B cell (primary cell): ENCODE measurements at regions not wholly inside any gene's neighbourhood (a gene's known extent, or its start where the extent isn't known, plus 50 kb on each side); places are given as distances from the start of the nearest gene placed in this dataset.

Experiments used
- ATAC-seq: fragments of 200-7000 bp; cut with Tn5 transposase; one replicate; pipeline ENCODE4 v1.10.0; 2021; ENCODE audit warnings: low read depth, mild to moderate bottlenecking, moderate number of reproducible peaks, moderate library complexity
- CTCF ChIA-PET: fragments of 350-600 bp; sonication (Branson Sonifier 250); formaldehyde crosslinking; loops from one replicate; lab custom pipeline; 2021; ENCODE audit warnings: antibody characterized with exemption, inconsistent platforms; lab: Charles Lee
- POLR2A ChIA-PET: fragments of 350-600 bp; sonication (Branson Sonifier 250); formaldehyde crosslinking; loops from one replicate; lab custom pipeline; 2021; ENCODE audit warnings: antibody characterized with exemption; lab: Charles Lee
- DNase-seq: peaks from one replicate; pipeline ENCODE4 v3.0.0; 2013
- H2AFZ ChIP-seq: 2 replicates; pipeline ENCODE4 v1.6.1; 2012; ENCODE audit warnings: mild to moderate bottlenecking, low read depth, low read length; ENCODE audit not compliant: insufficient read depth, poor library complexity, severe bottlenecking
- H3K27ac ChIP-seq, 2 donors: 1 replicate in 1 of 2; 2 replicates in 1 of 2; pipeline ENCODE4 v1.5.1; 2012 to 2013; ENCODE audit warnings: low read length in 2 of 2, mild to moderate bottlenecking in 2 of 2, moderate library complexity in 1 of 2
- H3K27me3 ChIP-seq, 4 experiments: fragments of 200-600 bp in 1 of 4; sonication (generic) in 1 of 4; replicated peaks in 1 of 4; 1 replicate in 2 of 4; 2 replicates in 2 of 4; pipeline versions ENCODE4 v1.6.1 to v1.7.0; 2013 to 2016; ENCODE audit warnings: low read length in 3 of 4, mild to moderate bottlenecking in 2 of 4, mixed read lengths in 1 of 4, moderate library complexity in 1 of 4; ENCODE audit not compliant: insufficient read depth in 4 of 4, control insufficient read depth in 3 of 4; ENCODE audit errors: control extremely low read depth in 1 of 4
- H3K36me3 ChIP-seq, 2 experiments: replicated peaks in 1 of 2; 1 replicate in 1 of 2; 2 replicates in 1 of 2; pipeline versions ENCODE4 v1.6.1 to v1.7.1; 2013; ENCODE audit warnings: low read length in 1 of 2; ENCODE audit not compliant: insufficient read depth in 2 of 2, control insufficient read depth in 1 of 2; ENCODE audit errors: control extremely low read depth in 1 of 2, extremely low read depth in 1 of 2
- H3K4me1 ChIP-seq, 2 donors: fragments of 200-600 bp in 1 of 2; sonication (generic) in 1 of 2; 1 replicate in 1 of 2; 2 replicates in 1 of 2; pipeline versions ENCODE4 v1.5.1 to v1.6.1; 2013 to 2017; ENCODE audit warnings: low read length in 2 of 2; ENCODE audit not compliant: control insufficient read depth in 2 of 2, insufficient read depth in 2 of 2
- H3K4me2 ChIP-seq: replicated peaks from 2 replicates; pipeline ENCODE3; 2012; ENCODE audit warnings: mild to moderate bottlenecking, low read depth, low read length; ENCODE audit not compliant: poor library complexity, severe bottlenecking
- H3K4me3 ChIP-seq, 5 experiments: fragments of 200-600 bp in 1 of 5; sonication (generic) in 1 of 5; 1 replicate in 3 of 5; 2 replicates in 2 of 5; pipeline versions ENCODE4 v1.5.1 to v1.7.0; 2011 to 2016; ENCODE audit warnings: low read length in 4 of 5, mild to moderate bottlenecking in 4 of 5, low read depth in 2 of 5, control low read depth in 1 of 5, moderate library complexity in 1 of 5; ENCODE audit not compliant: insufficient read depth in 1 of 5; ENCODE audit errors: control extremely low read depth in 1 of 5, extremely low read depth in 1 of 5
- H3K79me2 ChIP-seq: fragments of 200-600 bp; sonication (generic); one replicate; pipeline ENCODE4 v1.6.0; 2016; ENCODE audit warnings: low read length; ENCODE audit not compliant: control insufficient read depth, insufficient read depth
- H3K9ac ChIP-seq: fragments of 200-600 bp; sonication (generic); 2 replicates; pipeline ENCODE4 v1.6.1; 2017; ENCODE audit warnings: mild to moderate bottlenecking, low read length, moderate library complexity
- H3K9me3 ChIP-seq, 3 donors: one replicate each; pipeline versions ENCODE4 v1.6.1 to v1.7.1; 2013; ENCODE audit warnings: low read length in 2 of 3; ENCODE audit not compliant: control insufficient read depth in 2 of 3, insufficient read depth in 1 of 3; ENCODE audit errors: control extremely low read depth in 1 of 3
- H4K20me1 ChIP-seq: 2 replicates; pipeline ENCODE4 v1.6.0; 2012; ENCODE audit warnings: mild to moderate bottlenecking, low read length; ENCODE audit not compliant: insufficient read depth, control insufficient read depth, poor library complexity, severe bottlenecking
- H3K27ac Mint-ChIP-seq: one replicate; pipeline ENCODE4 v1.8.0; 2021; ENCODE audit warnings: mixed read lengths
- H3K27me3 Mint-ChIP-seq: one replicate; pipeline ENCODE4 v1.8.0; 2021; ENCODE audit warnings: mixed read lengths
- H3K4me1 Mint-ChIP-seq: one replicate; pipeline ENCODE4 v1.8.0; 2021; ENCODE audit warnings: mixed read lengths
- H3K4me3 Mint-ChIP-seq: one replicate; pipeline ENCODE4 v1.8.0; 2021; ENCODE audit warnings: mixed read lengths
- H3K9me3 Mint-ChIP-seq: one replicate; pipeline ENCODE4 v1.8.0; 2022; ENCODE audit warnings: mixed read lengths; ENCODE audit not compliant: insufficient read depth
- CTCF ChIP-seq: fragments of 200-600 bp; IDR thresholded peaks from one replicate; pipeline ENCODE4 v1.8.0; 2022; ENCODE audit warnings: antibody characterized with exemption, mild to moderate bottlenecking
- EZH2 ChIP-seq: IDR thresholded peaks from 2 replicates; pipeline ENCODE4 v1.6.1; 2012; ENCODE audit warnings: borderline replicate concordance, low read depth, mild to moderate bottlenecking, moderate library complexity, low read length; ENCODE audit not compliant: insufficient read depth, poor library complexity, severe bottlenecking
- WGBS: methylation state at CpG from one replicate; pipeline ENCODE4 v1.1.5; 2013; ENCODE audit warnings: missing lambda C conversion rate; ENCODE audit not compliant: insufficient coverage; 5-methylcytosine and 5-hydroxymethylcytosine counted together
- intact Hi-C: fragments of 100-400 bp; cut with micrococcal nuclease; formaldehyde crosslinking; loops from one replicate; pipeline ENCODE4 v1.10.0; 2022

GRCh38 chr18:27608742-27609141 lies 423.6 kb upstream of the CHST9 start:
- Histone ChIP-seq H3K36me3 (no peaks in the 10 kb centered on the region), H3K4me1 (no peaks in the 10 kb centered on the region), H3K27ac (no peak overlapping the region), H2AFZ (no peak overlapping the region), H3K9ac (no peak overlapping the region), H3K9me3 (no peaks in the 10 kb centered on the region), H3K79me2 (no peaks in the 10 kb centered on the region), H4K20me1 (no peaks in the 10 kb centered on the region), H3K27me3 (no peaks in the 10 kb centered on the region), H3K4me2 (no peak overlapping the region), H3K4me3 (no peak overlapping the region)
- no peak overlapping the region for H3K4me3 Mint-ChIP-seq
- no peaks in the 10 kb centered on the region for H3K27me3 Mint-ChIP-seq
- H3K27ac Mint-ChIP-seq, result no peak overlapping the region
- intact Hi-C loops, result loop anchor here (10.0 kb wide), 1 partner anchor 1684 kb away; no protein-coding TSS in a partner anchor
- H3K9me3 Mint-ChIP-seq, result no peaks in the 10 kb centered on the region
- H3K4me1 Mint-ChIP-seq, result no peaks in the 10 kb centered on the region
- DNase-seq (no peak), ATAC-seq (no peak)
- ChIA-PET POLR2A (no interaction called here), CTCF (interaction anchor here (1.9 kb wide), 1 partner anchor 9 kb away, joined by 7 read pairs; no protein-coding TSS in a partner anchor)
- no CpG with 5 or more reads among the region's 3 CpGs for WGBS
- no peak for TF ChIP-seq CTCF
- TF ChIP-seq EZH2, result no peak

DNA sequence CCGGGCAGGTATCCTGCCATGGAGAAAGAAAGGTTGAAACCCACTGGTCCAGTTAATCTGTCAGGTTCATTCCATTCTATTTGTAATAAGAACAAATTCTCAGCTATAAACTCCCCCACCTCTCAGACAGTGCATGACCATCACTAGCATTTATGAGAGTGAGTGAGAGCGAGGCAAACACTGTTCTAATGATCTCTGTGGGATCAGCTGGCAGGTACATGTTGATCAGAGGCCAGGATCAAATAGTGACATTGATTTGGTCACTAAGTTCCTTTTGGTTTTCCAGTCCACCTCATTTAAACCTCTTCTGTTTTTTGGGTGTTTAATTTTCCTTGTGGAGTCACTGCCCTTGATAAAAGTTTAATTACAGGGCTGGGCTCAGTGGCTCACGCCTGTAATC lies 423.1 kb upstream of the CHST9 start:
- WGBS, result 80% methylated on average over 2 of the region's 3 CpGs
- Histone ChIP-seq H3K27me3 (no peaks in the 10 kb centered on the region), H3K9me3 (no peaks in the 10 kb centered on the region), H2AFZ (no peak overlapping the region), H3K4me1 (no peaks in the 10 kb centered on the region), H3K36me3 (no peaks in the 10 kb centered on the region), H3K9ac (no peak overlapping the region), H3K27ac (no peak overlapping the region), H4K20me1 (no peaks in the 10 kb centered on the region), H3K4me2 (no peak overlapping the region), H3K79me2 (no peaks in the 10 kb centered on the region), H3K4me3 (no peak overlapping the region)
- ATAC-seq (no peak), DNase-seq (no peak)
- no peak for TF ChIP-seq CTCF
- TF ChIP-seq EZH2, result no peak
- Mint-ChIP-seq H3K27me3 (no peaks in the 10 kb centered on the region), H3K4me1 (no peaks in the 10 kb centered on the region), H3K9me3 (no peaks in the 10 kb centered on the region), H3K4me3 (no peak overlapping the region), H3K27ac (no peak overlapping the region)
- CTCF ChIA-PET, result interaction anchor here (1.9 kb wide), 1 partner anchor 9 kb away, joined by 7 read pairs; no protein-coding TSS in a partner anchor
- intact Hi-C loops, result loop anchor here (10.0 kb wide), 1 partner anchor 1683 kb away; no protein-coding TSS in a partner anchor
- POLR2A ChIA-PET, result no interaction called here
